HCT116 (cell line): ENCODE measurements at regions not wholly inside any gene's neighbourhood (a gene's known extent, or its start where the extent isn't known, plus 50 kb on each side); places are given as distances from the start of the nearest gene placed in this dataset.

Source experiments
- CEBPB ChIP-seq: IDR thresholded peaks from 2 replicates; pipeline ENCODE4 v1.6.1; 2012; ENCODE audit warnings: low read depth
- ELF1 ChIP-seq: IDR thresholded peaks from 2 replicates; pipeline ENCODE4 v1.6.1; 2012; ENCODE audit warnings: low read depth, borderline replicate concordance
- EZH2 ChIP-seq: fragments of 200-600 bp; sonication (generic); IDR thresholded peaks from 2 replicates; pipeline ENCODE4 v1.6.1; 2017; ENCODE audit warnings: antibody characterized with exemption, mixed run types
- EZH2phosphoT487 ChIP-seq: fragments of 200-600 bp; IDR thresholded peaks from 2 replicates; pipeline ENCODE4 v1.6.1; 2018; ENCODE audit warnings: antibody characterized with exemption, borderline replicate concordance
- JUND ChIP-seq: IDR thresholded peaks from 2 replicates; pipeline ENCODE4 v1.6.1; 2012
- POLR2A ChIP-seq: IDR thresholded peaks from 2 replicates; pipeline ENCODE4 v1.7.0; 2011; ENCODE audit warnings: borderline replicate concordance; ENCODE audit not compliant: insufficient read depth, insufficient read length; ENCODE audit errors: extremely low read depth
- POLR2AphosphoS5 ChIP-seq: IDR thresholded peaks from 2 replicates; pipeline ENCODE4 v1.6.1; 2011; ENCODE audit warnings: mild to moderate bottlenecking, low read depth, low read length, moderate library complexity
- YY1 ChIP-seq: IDR thresholded peaks from 2 replicates; pipeline ENCODE4 v1.6.1; 2011; ENCODE audit warnings: low read length, low read depth, moderate library complexity, mild to moderate bottlenecking; ENCODE audit not compliant: insufficient replicate concordance; ENCODE audit errors: extremely low read depth
- TF ChIP-seq, protein P1 (sequence below), 3 experiments: fragments of 200-600 bp in 1 of 3; sonication (generic) in 1 of 3; IDR thresholded peaks in 2 of 3; conservative IDR thresholded peaks in 1 of 3; 2 replicates each; pipeline ENCODE4 v1.5.1; 2012 to 2017; ENCODE audit warnings: low read depth in 2 of 3, low read length in 2 of 3, antibody characterized with exemption in 1 of 3, borderline replicate concordance in 1 of 3, control low read depth in 1 of 3, mild to moderate bottlenecking in 1 of 3, mixed read lengths in 1 of 3, mixed run types in 1 of 3, moderate library complexity in 1 of 3; ENCODE audit not compliant: insufficient read depth in 1 of 3
- TF ChIP-seq, protein P2 (sequence below): IDR thresholded peaks from 2 replicates; pipeline ENCODE4 v1.6.1; 2012

DNA sequence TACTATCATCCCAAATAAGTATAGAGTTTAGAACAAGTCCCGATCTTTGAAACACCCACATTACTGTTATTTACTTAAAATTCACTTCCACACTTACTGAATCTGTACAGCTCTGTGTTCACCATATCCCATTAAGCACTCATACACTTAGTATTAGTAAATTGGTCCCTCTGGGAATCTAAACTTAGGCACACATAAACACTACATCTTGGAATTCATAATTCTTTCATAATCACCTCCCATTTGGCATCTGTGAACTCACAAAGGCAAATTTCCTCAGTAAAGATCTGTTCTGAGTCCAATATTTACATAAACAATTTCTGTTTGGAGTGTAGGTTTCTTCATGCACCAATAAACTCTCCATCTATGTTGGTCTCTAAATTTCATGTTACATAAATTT is 52.6 kb upstream of the PPARGC1A start:
- TF ChIP-seq JUND (no peak), EZH2 (no peak), ELF1 (no peak), POLR2A (no peak), POLR2AphosphoS5 (no peak), CEBPB (no peak), YY1 (no peak), EZH2phosphoT487 (no peak)
- TF ChIP-seq, protein P1, sequence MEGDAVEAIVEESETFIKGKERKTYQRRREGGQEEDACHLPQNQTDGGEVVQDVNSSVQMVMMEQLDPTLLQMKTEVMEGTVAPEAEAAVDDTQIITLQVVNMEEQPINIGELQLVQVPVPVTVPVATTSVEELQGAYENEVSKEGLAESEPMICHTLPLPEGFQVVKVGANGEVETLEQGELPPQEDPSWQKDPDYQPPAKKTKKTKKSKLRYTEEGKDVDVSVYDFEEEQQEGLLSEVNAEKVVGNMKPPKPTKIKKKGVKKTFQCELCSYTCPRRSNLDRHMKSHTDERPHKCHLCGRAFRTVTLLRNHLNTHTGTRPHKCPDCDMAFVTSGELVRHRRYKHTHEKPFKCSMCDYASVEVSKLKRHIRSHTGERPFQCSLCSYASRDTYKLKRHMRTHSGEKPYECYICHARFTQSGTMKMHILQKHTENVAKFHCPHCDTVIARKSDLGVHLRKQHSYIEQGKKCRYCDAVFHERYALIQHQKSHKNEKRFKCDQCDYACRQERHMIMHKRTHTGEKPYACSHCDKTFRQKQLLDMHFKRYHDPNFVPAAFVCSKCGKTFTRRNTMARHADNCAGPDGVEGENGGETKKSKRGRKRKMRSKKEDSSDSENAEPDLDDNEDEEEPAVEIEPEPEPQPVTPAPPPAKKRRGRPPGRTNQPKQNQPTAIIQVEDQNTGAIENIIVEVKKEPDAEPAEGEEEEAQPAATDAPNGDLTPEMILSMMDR (IDR thresholded peaks at IDR 0.05 in 2 of 3, conservative IDR thresholded peaks at IDR 0.05 in 1 of 3; ENCODE audit: borderline replicate concordance in 1 of 3, insufficient read depth in 1 of 3, low read depth in 2 of 3, low read length in 2 of 3): no peak
- TF ChIP-seq, protein P2, sequence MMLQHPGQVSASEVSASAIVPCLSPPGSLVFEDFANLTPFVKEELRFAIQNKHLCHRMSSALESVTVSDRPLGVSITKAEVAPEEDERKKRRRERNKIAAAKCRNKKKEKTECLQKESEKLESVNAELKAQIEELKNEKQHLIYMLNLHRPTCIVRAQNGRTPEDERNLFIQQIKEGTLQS: no peak
